NOMO-1 treated with dmso at 0.1 percent for 144 hours (cell line): ENCODE measurements at regions not wholly inside any gene's neighbourhood (a gene's known extent, or its start where the extent isn't known, plus 50 kb on each side); places are given as distances from the start of the nearest gene placed in this dataset.
A peak's percentile ranks its signal among the peaks of the same experiment; 100 is the strongest.

Experiments used
- DNase-seq: peaks from one replicate; lab custom pipeline; 2025; ENCODE audit not compliant: unreplicated experiment; lab: John Stamatoyannopoulos, UW

GRCh38 chr5:167709625-167710024 is 581.8 kb upstream of the WWC1 start:
- no peak for DNase-seq

GRCh38 chr5:167710444-167711073 is 580.9 kb upstream of the WWC1 start:
- no peak for DNase-seq

GRCh38 chr5:167712986-167713585 is 578.4 kb upstream of the WWC1 start:
- DNase-seq, result no peak

GRCh38 chr5:167713896-167714295 is 577.5 kb upstream of the WWC1 start:
- no peak for DNase-seq

GRCh38 chr5:167716126-167716775 is 575.2 kb upstream of the WWC1 start:
- no peak for DNase-seq

GRCh38 chr5:167720259-167720658 is 571.2 kb upstream of the WWC1 start:
- DNase-seq, result no peak

GRCh38 chr5:167720676-167721260 is 570.7 kb upstream of the WWC1 start:
- no peak for DNase-seq

- no peak for DNase-seq
Observed at GRCh38 chr5:167721926-167722440, 569.5 kb upstream of the WWC1 start.

GRCh38 chr5:167723254-167723871 is 568.1 kb upstream of the WWC1 start:
- peak; percentile 49 for DNase-seq

- no peak for DNase-seq
Observed at GRCh38 chr5:167725264-167725663, 566.2 kb upstream of the WWC1 start.

GRCh38 chr5:167725741-167726140 is 565.7 kb upstream of the WWC1 start:
- no peak for DNase-seq

GRCh38 chr5:167726642-167727041 is 564.8 kb upstream of the WWC1 start:
- DNase-seq, result no peak

GRCh38 chr5:167730121-167730520 is 561.3 kb upstream of the WWC1 start:
- DNase-seq, result no peak

- DNase-seq, result no peak
Observed at GRCh38 chr5:167730656-167731055, 560.8 kb upstream of the WWC1 start.

GRCh38 chr5:167731951-167732350 is 559.5 kb upstream of the WWC1 start:
- no peak for DNase-seq

GRCh38 chr5:167732499-167732898 is 558.9 kb upstream of the WWC1 start:
- no peak for DNase-seq

- no peak for DNase-seq
Observed at GRCh38 chr5:167736992-167737391, 554.5 kb upstream of the WWC1 start.

- DNase-seq, result no peak
Observed at GRCh38 chr5:167743695-167744464, 547.6 kb upstream of the WWC1 start.

GRCh38 chr5:167745868-167746267 is 545.6 kb upstream of the WWC1 start:
- no peak for DNase-seq

- DNase-seq, result no peak
Observed at GRCh38 chr5:167750586-167750985, 540.9 kb upstream of the WWC1 start.

GRCh38 chr5:167752936-167753335 is 538.5 kb upstream of the WWC1 start:
- no peak for DNase-seq
